ENCODE measurements at regions not wholly inside any gene's neighbourhood (a gene's known extent, or its start where the extent isn't known, plus 50 kb on each side); places are given as distances from the start of the nearest gene placed in this dataset.

GRCh38 chr10:81696609-81697388 lies 178.2 kb upstream of the NRG3 start:
- peak; percentile 10 for DNase-seq (ENCODE audit: low spot score)
- H3K4me3 ChIP-seq, result no peak overlapping the region
- 63% methylated on average over 9 of the region's 9 CpGs for WGBS (ENCODE audit: low lambda C conversion rate, missing lambda C conversion rate)

GRCh38 chr10:81704596-81704995 lies 170.4 kb upstream of the NRG3 start:
- TF ChIP-seq EZH2 (IDR thresholded peaks at IDR 0.05; ENCODE audit: borderline replicate concordance), result no peak
- no peak for TF ChIP-seq CTCF (IDR thresholded peaks at IDR 0.05; ENCODE audit: poor library complexity)
- TF ChIP-seq EZH2phosphoT487 (IDR thresholded peaks at IDR 0.05; ENCODE audit: low read depth, severe bottlenecking, unreplicated experiment), result no peak
- Histone ChIP-seq H3K4me3 (no peak overlapping the region), H3K36me3 (replicated peaks; ENCODE audit: insufficient read depth, low read depth) (no peaks in the 10 kb centered on the region), H3K79me2 (no peaks in the 10 kb centered on the region), H3K4me2 (no peak overlapping the region), H3K27ac (no peak overlapping the region), H2AFZ (no peak overlapping the region), H3K27me3 (no peaks in the 10 kb centered on the region), H3K9me2 (replicated peaks; ENCODE audit: insufficient read depth) (no peaks in the 10 kb centered on the region), H3K9me3 (ENCODE audit: low read depth) (no peaks in the 10 kb centered on the region), H4K20me1 (ENCODE audit: insufficient read depth, poor library complexity, severe bottlenecking) (no peaks in the 10 kb centered on the region), H3K4me1 (ENCODE audit: insufficient read depth) (no peaks in the 10 kb centered on the region)
- 61% methylated on average over 1 of the region's 1 CpG for WGBS (ENCODE audit: low lambda C conversion rate, missing lambda C conversion rate)
- no peak for DNase-seq (ENCODE audit: low spot score)

More at GRCh38 chr10:81696609-81697388, 178.2 kb upstream of the NRG3 start:
- H3K79me2 ChIP-seq, result no peaks in the 10 kb centered on the region
- H3K9me3 ChIP-seq (ENCODE audit: low read depth), result no peaks in the 10 kb centered on the region
- no peak overlapping the region for H3K4me2 ChIP-seq
- no peak overlapping the region for H2AFZ ChIP-seq
- no peak overlapping the region for H3K27ac ChIP-seq
- TF ChIP-seq CTCF (IDR thresholded peaks at IDR 0.05; ENCODE audit: poor library complexity) (no peak), EZH2 (IDR thresholded peaks at IDR 0.05; ENCODE audit: borderline replicate concordance) (no peak), EZH2phosphoT487 (IDR thresholded peaks at IDR 0.05; ENCODE audit: low read depth, severe bottlenecking, unreplicated experiment) (no peak)
- no peaks in the 10 kb centered on the region for H3K27me3 ChIP-seq
- no peaks in the 10 kb centered on the region for H3K4me1 ChIP-seq (ENCODE audit: insufficient read depth)
- no peaks in the 10 kb centered on the region for H3K9me2 ChIP-seq (replicated peaks; ENCODE audit: insufficient read depth)
- H4K20me1 ChIP-seq (ENCODE audit: insufficient read depth, poor library complexity, severe bottlenecking), result no peaks in the 10 kb centered on the region
- no peaks in the 10 kb centered on the region for H3K36me3 ChIP-seq (replicated peaks; ENCODE audit: insufficient read depth, low read depth)

GRCh38 chr10:81708416-81708815 lies 166.6 kb upstream of the NRG3 start:
- no peaks in the 10 kb centered on the region for H4K20me1 ChIP-seq (ENCODE audit: insufficient read depth, poor library complexity, severe bottlenecking)
- H2AFZ ChIP-seq, result no peak overlapping the region
- H3K79me2 ChIP-seq, result no peaks in the 10 kb centered on the region
- no peaks in the 10 kb centered on the region for H3K27me3 ChIP-seq
- no peaks in the 10 kb centered on the region for H3K9me2 ChIP-seq (replicated peaks; ENCODE audit: insufficient read depth)
- no peaks in the 10 kb centered on the region for H3K36me3 ChIP-seq (replicated peaks; ENCODE audit: insufficient read depth, low read depth)
- H3K4me3 ChIP-seq, result no peak overlapping the region
- no peak for DNase-seq (ENCODE audit: low spot score)
- no peaks in the 10 kb centered on the region for H3K9me3 ChIP-seq (ENCODE audit: low read depth)
- TF ChIP-seq CTCF (IDR thresholded peaks at IDR 0.05; ENCODE audit: poor library complexity) (no peak), EZH2phosphoT487 (IDR thresholded peaks at IDR 0.05; ENCODE audit: low read depth, severe bottlenecking, unreplicated experiment) (no peak), EZH2 (IDR thresholded peaks at IDR 0.05; ENCODE audit: borderline replicate concordance) (no peak)
- no peaks in the 10 kb centered on the region for H3K4me1 ChIP-seq (ENCODE audit: insufficient read depth)
- no peak overlapping the region for H3K27ac ChIP-seq
- WGBS (ENCODE audit: low lambda C conversion rate, missing lambda C conversion rate), result 69% methylated on average over 5 of the region's 5 CpGs
- H3K4me2 ChIP-seq, result no peak overlapping the region
